MM.1S (cell line): ENCODE measurements at regions not wholly inside any gene's neighbourhood (a gene's known extent, or its start where the extent isn't known, plus 50 kb on each side); places are given as distances from the start of the nearest gene placed in this dataset.

Experiments used
- EZH2 ChIP-seq: fragments of 300-600 bp; sonication (generic); optimal IDR thresholded peaks from 2 replicates; pipeline ENCODE3; 2017; ENCODE audit warnings: low read depth, mild to moderate bottlenecking, antibody characterized with exemption, low read length, mixed read lengths
- EZH2phosphoT487 ChIP-seq: fragments of 300-600 bp; sonication (generic); IDR thresholded peaks from 2 replicates; pipeline ENCODE4 v1.6.1; 2018; ENCODE audit warnings: antibody characterized with exemption, low read length
- TF ChIP-seq, protein P1 (sequence below): fragments of 300-600 bp; sonication (generic); IDR thresholded peaks from 2 replicates; pipeline ENCODE4 v1.5.1; 2016; ENCODE audit warnings: antibody characterized with exemption, low read length, mixed read lengths

DNA sequence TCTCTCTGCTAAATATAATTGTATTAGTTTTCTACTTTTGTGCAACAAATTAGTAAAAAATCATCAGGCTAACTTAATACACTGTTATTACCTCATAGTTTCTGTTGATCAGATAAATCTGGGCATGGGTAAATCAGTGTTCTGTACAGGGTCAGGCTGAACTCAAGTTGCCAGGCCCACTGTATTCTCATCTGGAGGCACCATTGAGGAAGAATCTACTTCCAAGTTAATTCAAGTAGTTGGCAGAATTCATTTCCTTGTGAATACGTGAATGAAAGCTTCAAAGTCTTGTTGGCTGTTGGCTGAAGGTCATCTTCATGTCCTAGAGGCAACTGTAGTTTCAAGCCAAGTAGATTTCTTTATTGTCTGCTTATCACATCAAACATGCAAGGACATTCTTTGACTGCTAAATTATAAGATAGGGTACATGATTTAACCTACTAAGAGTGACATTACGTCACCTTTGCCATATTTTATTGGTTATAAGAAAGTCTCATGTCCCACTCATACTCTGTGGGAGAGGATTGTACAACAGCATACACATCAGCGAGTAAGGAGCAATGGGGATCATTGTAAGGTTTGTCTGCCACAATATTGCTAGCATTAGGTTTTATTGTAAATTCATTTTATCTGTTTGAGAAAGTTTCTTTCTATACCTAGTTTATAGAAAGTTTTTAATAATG, 1219.0 kb downstream of the ARAP2 start:
- TF ChIP-seq, protein P1, sequence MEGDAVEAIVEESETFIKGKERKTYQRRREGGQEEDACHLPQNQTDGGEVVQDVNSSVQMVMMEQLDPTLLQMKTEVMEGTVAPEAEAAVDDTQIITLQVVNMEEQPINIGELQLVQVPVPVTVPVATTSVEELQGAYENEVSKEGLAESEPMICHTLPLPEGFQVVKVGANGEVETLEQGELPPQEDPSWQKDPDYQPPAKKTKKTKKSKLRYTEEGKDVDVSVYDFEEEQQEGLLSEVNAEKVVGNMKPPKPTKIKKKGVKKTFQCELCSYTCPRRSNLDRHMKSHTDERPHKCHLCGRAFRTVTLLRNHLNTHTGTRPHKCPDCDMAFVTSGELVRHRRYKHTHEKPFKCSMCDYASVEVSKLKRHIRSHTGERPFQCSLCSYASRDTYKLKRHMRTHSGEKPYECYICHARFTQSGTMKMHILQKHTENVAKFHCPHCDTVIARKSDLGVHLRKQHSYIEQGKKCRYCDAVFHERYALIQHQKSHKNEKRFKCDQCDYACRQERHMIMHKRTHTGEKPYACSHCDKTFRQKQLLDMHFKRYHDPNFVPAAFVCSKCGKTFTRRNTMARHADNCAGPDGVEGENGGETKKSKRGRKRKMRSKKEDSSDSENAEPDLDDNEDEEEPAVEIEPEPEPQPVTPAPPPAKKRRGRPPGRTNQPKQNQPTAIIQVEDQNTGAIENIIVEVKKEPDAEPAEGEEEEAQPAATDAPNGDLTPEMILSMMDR: no peak
- TF ChIP-seq EZH2 (no peak), EZH2phosphoT487 (no peak)
